ENCODE measurements at regions not wholly inside any gene's neighbourhood (a gene's known extent, or its start where the extent isn't known, plus 50 kb on each side); places are given as distances from the start of the nearest gene placed in this dataset.

GRCh38 chr19:31066385-31066784, 282.9 kb downstream of the TSHZ3 start:
- Histone ChIP-seq H3K4me2 (peak overlapping the region; percentile 25), H3K36me3 (replicated peaks; ENCODE audit: insufficient read depth, low read depth) (no peaks in the 10 kb centered on the region), H3K79me2 (no peaks in the 10 kb centered on the region), H2AFZ (no peak overlapping the region), H3K4me1 (ENCODE audit: insufficient read depth) (peaks cover 15% of the 10 kb centered on the region), H4K20me1 (ENCODE audit: insufficient read depth, poor library complexity, severe bottlenecking) (no peaks in the 10 kb centered on the region), H3K27ac (no peak overlapping the region), H3K9me2 (replicated peaks; ENCODE audit: insufficient read depth) (no peaks in the 10 kb centered on the region), H3K9me3 (ENCODE audit: low read depth) (no peaks in the 10 kb centered on the region), H3K4me3 (no peak overlapping the region), H3K27me3 (no peaks in the 10 kb centered on the region)
- no peak for TF ChIP-seq CTCF (IDR thresholded peaks at IDR 0.05; ENCODE audit: poor library complexity)
- no peak for TF ChIP-seq EZH2 (IDR thresholded peaks at IDR 0.05; ENCODE audit: borderline replicate concordance)
- TF ChIP-seq EZH2phosphoT487 (IDR thresholded peaks at IDR 0.05; ENCODE audit: low read depth, severe bottlenecking, unreplicated experiment), result no peak
- DNase-seq (ENCODE audit: low spot score), result peak; percentile 28
- WGBS (ENCODE audit: low lambda C conversion rate, missing lambda C conversion rate), result 40% methylated on average over 9 of the region's 9 CpGs

GRCh38 chr19:31064491-31064890, 284.7 kb downstream of the TSHZ3 start:
- H3K27ac ChIP-seq, result no peak overlapping the region
- no peak overlapping the region for H3K4me2 ChIP-seq
- H2AFZ ChIP-seq, result no peak overlapping the region
- H3K9me3 ChIP-seq (ENCODE audit: low read depth), result no peaks in the 10 kb centered on the region
- WGBS (ENCODE audit: low lambda C conversion rate, missing lambda C conversion rate), result 66% methylated on average over 9 of the region's 9 CpGs
- H3K27me3 ChIP-seq, result no peaks in the 10 kb centered on the region
- H3K4me1 ChIP-seq (ENCODE audit: insufficient read depth), result peaks cover 6% of the 10 kb centered on the region
- no peaks in the 10 kb centered on the region for H3K79me2 ChIP-seq
- H3K9me2 ChIP-seq (replicated peaks; ENCODE audit: insufficient read depth), result no peaks in the 10 kb centered on the region
- H3K36me3 ChIP-seq (replicated peaks; ENCODE audit: insufficient read depth, low read depth), result no peaks in the 10 kb centered on the region
- no peak for DNase-seq (ENCODE audit: low spot score)
- no peak for TF ChIP-seq EZH2 (IDR thresholded peaks at IDR 0.05; ENCODE audit: borderline replicate concordance)
- no peak for TF ChIP-seq CTCF (IDR thresholded peaks at IDR 0.05; ENCODE audit: poor library complexity)
- no peak for TF ChIP-seq EZH2phosphoT487 (IDR thresholded peaks at IDR 0.05; ENCODE audit: low read depth, severe bottlenecking, unreplicated experiment)
- no peak overlapping the region for H3K4me3 ChIP-seq
- H4K20me1 ChIP-seq (ENCODE audit: insufficient read depth, poor library complexity, severe bottlenecking), result no peaks in the 10 kb centered on the region

- Histone ChIP-seq H3K9me2 (replicated peaks; ENCODE audit: insufficient read depth) (no peaks in the 10 kb centered on the region), H3K4me1 (ENCODE audit: insufficient read depth) (no peaks in the 10 kb centered on the region)
- no peak for TF ChIP-seq EZH2phosphoT487 (IDR thresholded peaks at IDR 0.05; ENCODE audit: low read depth, severe bottlenecking, unreplicated experiment)
- TF ChIP-seq CTCF (IDR thresholded peaks at IDR 0.05; ENCODE audit: poor library complexity), result no peak
- no peak for TF ChIP-seq EZH2 (IDR thresholded peaks at IDR 0.05; ENCODE audit: borderline replicate concordance)
These were observed 290.4 kb downstream of the TSHZ3 start for GRCh38 chr19:31058676-31059340.

More at GRCh38 chr19:31058676-31059340, 290.4 kb downstream of the TSHZ3 start:
- DNase-seq (ENCODE audit: low spot score), result no peak
- Histone ChIP-seq H3K9me3 (ENCODE audit: low read depth) (no peaks in the 10 kb centered on the region), H3K4me2 (no peak overlapping the region), H3K27ac (no peak overlapping the region), H3K4me3 (no peak overlapping the region), H3K27me3 (no peaks in the 10 kb centered on the region), H2AFZ (no peak overlapping the region), H3K36me3 (replicated peaks; ENCODE audit: insufficient read depth, low read depth) (no peaks in the 10 kb centered on the region), H4K20me1 (ENCODE audit: insufficient read depth, poor library complexity, severe bottlenecking) (no peaks in the 10 kb centered on the region), H3K79me2 (no peaks in the 10 kb centered on the region)
- WGBS (ENCODE audit: low lambda C conversion rate, missing lambda C conversion rate), result 79% methylated on average over 3 of the region's 3 CpGs

Data from hepatocyte (in vitro differentiated cells).